ENCODE measurements at regions not wholly inside any gene's neighbourhood (a gene's known extent, or its start where the extent isn't known, plus 50 kb on each side); places are given as distances from the start of the nearest gene placed in this dataset.
"Not testable (repeated sequence)": the region's sequence is repeated elsewhere in the genome, so short reads cannot be mapped to it uniquely, and the experiment has no call there.

GRCh38 chr6:14772188-14772587 lies 473.7 kb upstream of the JARID2 start:
- DNase-seq (ENCODE audit: low read depth, low spot score) = no peak

- no peak for DNase-seq (ENCODE audit: low read depth, low spot score)
Observed at GRCh38 chr6:14775528-14775927, 470.3 kb upstream of the JARID2 start.

DNA sequence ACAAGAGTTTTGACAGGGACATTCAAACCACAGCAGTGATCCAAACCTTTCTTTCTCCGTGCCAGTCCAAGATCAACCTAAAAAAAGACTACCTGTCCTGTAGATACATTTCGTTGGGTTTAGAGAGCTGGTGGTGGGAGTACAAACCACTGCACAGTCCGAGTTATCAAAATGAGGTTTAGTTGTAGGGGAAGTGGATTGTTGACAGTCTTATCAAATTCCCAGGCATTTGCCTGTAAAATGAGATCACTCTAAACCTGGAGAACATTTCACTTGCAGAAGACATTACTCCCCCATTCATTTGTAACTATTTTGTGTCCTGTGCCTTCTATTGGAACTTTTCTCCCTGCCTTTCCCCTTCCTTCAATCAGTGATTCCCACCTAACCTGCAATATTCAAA lies 469.6 kb upstream of the JARID2 start:
- DNase-seq (ENCODE audit: low read depth, low spot score) = no peak

- DNase-seq (ENCODE audit: low read depth, low spot score) = no peak
Observed at GRCh38 chr6:14781772-14782525, 463.9 kb upstream of the JARID2 start.

- not testable (repeated sequence) for DNase-seq (ENCODE audit: low read depth, low spot score)
Observed at GRCh38 chr6:14782921-14783464, 462.9 kb upstream of the JARID2 start.

GRCh38 chr6:14783594-14783993 lies 462.3 kb upstream of the JARID2 start:
- DNase-seq (ENCODE audit: low read depth, low spot score) = no peak

DNA sequence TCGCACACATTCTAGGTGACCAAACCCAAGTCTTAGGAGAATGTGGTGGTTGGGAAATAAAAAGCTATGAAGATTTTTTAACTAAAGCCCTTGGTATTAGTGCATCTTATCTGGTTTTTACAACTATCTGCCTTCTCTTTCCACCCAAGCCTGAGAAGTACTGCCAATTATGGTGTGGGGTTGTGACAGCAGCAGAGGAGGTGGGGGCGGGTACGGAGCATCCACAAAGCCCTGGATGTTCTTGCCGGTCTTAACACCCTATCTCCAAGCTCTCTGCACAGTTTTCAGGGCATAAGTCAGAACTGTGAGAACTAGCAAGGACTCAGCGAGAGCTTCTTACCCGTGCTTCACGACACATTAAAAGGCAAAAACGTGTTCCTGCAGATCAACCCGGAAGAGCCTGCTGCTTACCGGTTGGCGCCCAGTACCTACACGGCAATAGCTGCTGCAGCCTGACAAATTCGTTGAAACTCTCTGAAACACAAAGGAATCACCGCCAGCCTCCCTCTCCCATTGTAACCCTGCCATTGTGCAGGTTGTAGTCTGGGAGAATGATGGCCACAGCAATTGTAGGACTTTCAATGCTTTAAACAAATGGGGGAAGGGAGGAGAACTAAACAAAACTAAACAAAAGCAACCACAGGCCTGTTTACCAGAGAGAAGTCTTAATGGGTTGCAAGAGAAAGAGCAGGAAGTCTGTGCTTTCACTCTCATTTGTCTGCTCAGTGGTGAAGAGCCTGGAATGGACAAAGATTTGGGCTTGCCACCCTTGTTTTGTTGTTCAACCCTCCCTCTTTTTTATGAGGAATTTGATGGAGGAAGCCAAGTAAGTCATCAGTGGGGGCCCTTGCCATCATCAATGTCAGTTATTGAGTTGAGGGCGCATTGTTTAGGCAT lies 461.0 kb upstream of the JARID2 start:
- no peak for DNase-seq (ENCODE audit: low read depth, low spot score)

DNA sequence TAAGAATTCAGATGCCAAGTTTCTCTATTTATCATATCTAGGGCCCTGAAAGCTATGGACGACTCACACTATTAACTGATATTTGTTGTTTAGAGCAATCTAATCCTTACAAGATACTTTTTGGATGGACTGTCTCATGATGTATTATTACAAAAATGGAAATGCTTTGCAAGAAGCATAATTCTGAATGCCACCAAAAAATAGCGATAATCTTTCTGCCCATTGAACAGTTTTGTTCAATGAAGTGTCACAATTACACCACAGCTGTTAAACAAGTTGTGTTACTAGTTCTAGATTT lies 460.4 kb upstream of the JARID2 start:
- no peak for DNase-seq (ENCODE audit: low read depth, low spot score)

DNA sequence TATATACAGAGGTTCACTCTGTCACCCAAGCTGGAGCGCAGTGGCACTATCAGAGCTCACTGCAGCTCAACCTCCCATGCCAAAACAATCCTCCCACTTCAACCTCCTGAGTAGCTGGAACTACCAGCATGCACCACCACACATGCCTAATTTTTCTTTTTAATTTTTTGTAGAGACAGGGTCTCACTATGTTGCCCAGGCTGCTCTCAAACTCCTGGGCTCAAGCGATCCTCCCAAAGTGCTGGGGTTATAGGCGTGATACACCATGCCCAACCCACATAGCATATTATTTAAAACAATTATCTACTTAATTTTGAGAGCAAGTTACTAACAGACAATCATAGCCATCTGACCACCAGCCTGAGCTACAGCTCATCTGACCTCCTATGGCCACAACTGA lies 459.9 kb upstream of the JARID2 start:
- no peak for DNase-seq (ENCODE audit: low read depth, low spot score)

- DNase-seq (ENCODE audit: low read depth, low spot score) = no peak
Observed at GRCh38 chr6:14786455-14786854, 459.4 kb upstream of the JARID2 start.

DNA sequence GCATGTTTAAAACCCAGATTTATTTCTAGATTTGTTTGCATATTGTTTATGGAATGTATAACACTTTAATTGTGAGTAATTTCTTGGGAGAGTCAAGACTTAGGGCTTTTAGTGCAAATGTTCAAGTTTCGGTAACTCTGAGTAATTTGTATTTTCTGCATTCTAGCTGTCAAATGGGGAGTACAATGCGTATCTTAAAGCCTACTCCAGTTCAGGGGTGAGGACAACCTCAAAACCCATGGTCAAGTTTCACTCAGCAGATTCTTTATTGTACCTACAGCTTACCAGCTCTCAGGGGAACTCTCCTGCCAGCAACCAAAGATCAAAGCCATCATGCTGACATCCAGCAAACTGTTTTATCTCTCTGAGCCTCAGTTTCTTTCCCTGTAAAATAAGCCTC lies 458.6 kb upstream of the JARID2 start:
- DNase-seq (ENCODE audit: low read depth, low spot score) = no peak

DNA sequence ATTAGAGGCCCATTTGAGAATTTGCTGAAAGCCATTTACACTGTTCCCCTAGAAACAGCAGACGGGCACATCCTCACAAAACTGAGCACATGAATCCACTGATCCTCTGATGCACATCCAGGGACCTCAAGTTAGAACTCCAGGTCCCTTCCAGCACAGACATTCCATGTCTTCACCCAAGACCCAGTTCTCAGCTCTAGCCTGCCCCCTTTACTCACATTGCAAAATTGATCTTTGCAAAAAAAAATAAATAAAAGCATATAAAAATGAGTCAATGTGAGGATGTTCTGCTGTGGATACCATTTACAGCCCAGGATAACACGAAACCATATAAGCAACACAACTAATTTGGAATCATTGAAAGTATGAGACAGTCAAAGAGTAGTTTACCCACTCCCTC lies 458.2 kb upstream of the JARID2 start:
- DNase-seq (ENCODE audit: low read depth, low spot score) = no peak

GRCh38 chr6:14789996-14790395 lies 455.9 kb upstream of the JARID2 start:
- DNase-seq (ENCODE audit: low read depth, low spot score) = no peak

DNA sequence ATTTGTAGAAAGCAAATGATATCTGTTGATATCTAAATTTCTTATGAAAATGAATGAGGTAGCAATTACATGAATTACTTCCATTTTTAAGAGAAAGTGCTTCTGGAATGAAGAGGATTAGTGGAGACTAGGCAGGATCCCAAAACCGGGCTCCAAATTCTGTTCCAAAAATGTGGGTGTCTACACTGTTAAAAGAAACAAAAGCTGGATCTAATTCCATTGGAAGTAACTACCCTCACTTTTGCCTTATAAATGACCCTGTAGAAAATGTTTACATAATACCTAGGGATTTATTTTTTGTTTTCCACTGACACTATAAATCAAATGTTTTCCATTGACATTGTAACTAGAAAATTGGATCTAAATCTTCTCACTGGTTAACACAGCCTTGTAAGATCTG lies 454.9 kb upstream of the JARID2 start:
- DNase-seq (ENCODE audit: low read depth, low spot score) = no peak

DNA sequence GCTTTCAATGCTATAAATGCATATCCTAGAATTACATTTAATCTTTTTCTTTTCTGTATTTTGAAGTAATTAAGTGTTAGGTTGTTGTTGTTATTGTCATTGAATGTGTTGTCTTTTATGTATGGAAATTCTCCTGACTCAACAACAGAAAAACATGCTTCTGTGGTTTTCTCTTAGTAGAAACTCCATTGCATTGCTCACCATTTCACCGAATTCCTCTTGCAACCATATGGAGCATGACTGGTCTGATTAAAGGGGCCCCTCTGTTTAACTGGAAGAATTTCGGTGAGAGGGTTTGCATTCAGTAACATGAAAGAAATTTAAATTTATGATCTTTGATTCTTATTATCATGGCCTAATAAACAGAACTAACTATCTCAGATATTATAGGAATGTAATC lies 454.3 kb upstream of the JARID2 start:
- no peak for DNase-seq (ENCODE audit: low read depth, low spot score)

GRCh38 chr6:14792118-14792955 lies 453.5 kb upstream of the JARID2 start:
- DNase-seq (ENCODE audit: low read depth, low spot score) = no peak

DNA sequence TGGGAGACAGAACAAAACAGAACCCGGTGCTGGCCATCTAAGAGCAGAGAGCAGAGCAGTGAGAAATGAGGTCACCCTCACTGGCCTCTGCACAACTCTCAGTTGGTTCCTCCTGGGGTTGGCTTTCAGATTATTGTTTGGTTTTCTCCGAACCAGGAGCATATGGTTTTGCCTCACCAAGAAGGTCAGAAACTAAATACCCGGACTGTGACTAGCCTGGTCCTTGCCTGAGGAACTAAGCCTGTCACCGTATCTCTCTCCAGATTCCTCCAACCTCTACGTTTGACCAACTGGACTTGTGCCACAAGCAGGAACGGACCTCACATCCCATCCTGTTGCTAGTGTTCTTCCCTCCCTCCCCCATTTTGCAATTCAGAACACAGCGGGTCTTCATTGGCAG lies 450.4 kb upstream of the JARID2 start:
- no peak for DNase-seq (ENCODE audit: low read depth, low spot score)

- DNase-seq (ENCODE audit: low read depth, low spot score) = no peak
Observed at GRCh38 chr6:14796974-14797762, 448.7 kb upstream of the JARID2 start.

GRCh38 chr6:14797875-14798593 lies 447.8 kb upstream of the JARID2 start:
- DNase-seq (ENCODE audit: low read depth, low spot score) = no peak

DNA sequence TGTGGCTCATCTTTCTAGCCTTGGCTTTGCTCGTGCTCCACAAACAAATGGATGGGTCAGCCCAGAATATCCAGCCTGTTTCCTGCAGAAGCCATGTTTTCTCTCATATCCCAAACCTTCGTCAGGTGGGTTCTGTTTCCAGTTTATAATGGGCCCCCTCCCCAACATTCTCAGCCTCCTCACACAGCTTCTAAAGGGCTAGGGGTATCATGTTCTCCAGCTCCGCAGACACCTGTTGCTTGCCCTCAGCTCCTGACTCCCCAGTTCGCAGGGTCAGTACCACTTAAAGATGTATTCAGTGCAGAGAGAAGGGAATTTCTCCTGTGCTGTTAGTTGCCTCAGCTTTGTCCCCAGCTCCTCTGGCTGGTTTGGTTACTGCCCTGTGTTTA lies 447.3 kb upstream of the JARID2 start:
- DNase-seq (ENCODE audit: low read depth, low spot score) = no peak

Measured in pulmonary artery endothelial cell (primary cell).